ENCODE measurements at regions not wholly inside any gene's neighbourhood (a gene's known extent, or its start where the extent isn't known, plus 50 kb on each side); places are given as distances from the start of the nearest gene placed in this dataset.
"Not testable (repeated sequence)": the region's sequence is repeated elsewhere in the genome, so short reads cannot be mapped to it uniquely, and the experiment has no call there.

DNA sequence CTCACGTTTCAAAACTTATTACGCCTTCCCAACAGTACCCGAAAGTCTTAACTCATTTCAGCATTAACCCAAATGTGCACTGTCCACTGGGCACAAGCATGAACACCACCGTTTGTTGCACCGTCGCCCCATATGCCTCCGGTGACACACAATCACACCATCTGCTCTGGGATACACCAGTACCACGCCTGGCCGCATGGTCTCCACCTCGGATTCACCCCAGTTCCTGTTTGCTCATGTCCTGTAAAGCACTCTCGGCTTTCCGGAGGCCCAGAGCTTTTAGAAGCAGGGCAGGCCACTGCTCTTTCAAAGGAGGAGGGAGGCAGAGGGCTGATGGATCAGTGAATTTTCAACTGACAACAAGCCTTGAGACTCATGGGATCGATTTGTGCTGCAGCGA is 1570.0 kb upstream of the DEFB115 start:
- no peak for DNase-seq

DNA sequence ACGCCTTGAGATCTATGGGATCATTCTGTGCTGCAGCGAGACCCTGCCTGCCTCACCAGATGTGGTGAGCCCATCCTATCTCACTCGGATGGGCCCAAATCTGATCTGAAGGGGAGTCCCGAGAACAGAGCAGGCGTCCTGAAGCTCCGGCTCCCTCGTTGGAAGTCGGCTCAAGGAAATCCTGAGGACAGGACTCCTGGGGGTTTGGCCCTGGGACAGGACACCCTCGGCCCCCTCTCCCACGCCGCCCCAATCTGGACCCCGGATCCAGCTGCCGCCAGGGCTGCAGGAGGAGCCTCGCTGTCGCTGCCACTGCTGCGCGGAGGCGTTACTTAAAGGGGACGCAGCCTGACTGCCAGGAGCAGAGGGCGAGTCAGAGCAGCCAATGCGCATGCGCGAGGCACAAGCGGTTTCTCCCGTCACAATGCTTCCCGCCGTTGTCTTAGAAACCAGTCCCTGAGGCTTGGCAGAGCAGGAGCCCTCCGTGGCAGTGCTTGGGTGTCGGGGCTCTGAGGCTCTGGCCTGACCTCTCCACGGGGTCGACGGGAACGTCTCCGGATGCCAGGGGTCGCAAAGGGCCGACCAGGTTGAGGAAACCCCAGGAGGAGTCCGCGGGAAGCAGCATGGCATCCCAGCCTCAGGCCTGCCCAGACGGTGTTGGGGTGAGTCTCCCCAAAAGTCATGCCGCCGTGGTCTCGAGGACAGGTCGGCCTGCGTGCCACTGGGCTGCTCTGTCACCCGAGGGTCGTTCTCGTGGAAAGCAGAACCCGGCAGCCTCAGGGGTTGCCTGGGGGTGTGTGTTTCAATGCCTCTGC is 1567.8 kb upstream of the DEFB115 start:
- peak; percentile 37 for DNase-seq

DNA sequence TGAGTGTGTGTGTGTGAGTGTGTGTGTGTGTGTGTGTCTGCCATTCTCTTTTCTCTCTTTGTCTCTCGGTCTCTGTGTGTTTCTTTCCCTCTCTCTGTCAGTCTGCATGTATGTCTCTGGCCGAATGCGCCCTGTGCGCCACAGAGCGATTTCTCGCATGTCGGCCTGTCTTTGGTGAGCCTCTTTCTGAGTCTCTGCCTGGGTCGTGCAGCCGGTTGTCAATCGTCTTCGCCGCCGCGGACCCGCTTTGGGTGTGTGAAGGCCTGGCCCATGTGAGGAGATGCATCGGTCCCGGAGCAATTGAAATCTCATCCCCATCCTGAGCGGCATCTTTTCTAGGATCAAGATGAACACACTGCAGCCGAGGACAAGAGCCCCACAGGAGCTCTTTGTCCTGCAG is 1567.2 kb upstream of the DEFB115 start:
- DNase-seq = no peak

DNA sequence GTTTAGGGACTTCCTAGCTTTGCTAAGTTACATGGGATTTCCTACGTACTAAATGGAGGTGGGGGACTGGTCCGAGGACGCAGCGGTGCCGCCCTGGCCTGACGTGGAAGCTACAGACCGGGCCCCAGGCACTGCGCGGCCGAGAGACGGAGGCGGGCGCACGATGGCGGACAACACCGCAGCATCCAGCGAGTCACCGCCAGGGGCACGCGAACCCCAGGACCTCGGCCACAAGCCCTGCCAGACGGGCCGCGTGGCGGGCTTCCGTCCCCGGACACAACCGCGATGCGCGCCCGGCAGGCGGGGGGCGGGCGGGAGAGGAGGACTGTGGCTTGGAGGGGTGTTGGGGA is 1516.9 kb upstream of the DEFB115 start:
- no peak for DNase-seq

DNA sequence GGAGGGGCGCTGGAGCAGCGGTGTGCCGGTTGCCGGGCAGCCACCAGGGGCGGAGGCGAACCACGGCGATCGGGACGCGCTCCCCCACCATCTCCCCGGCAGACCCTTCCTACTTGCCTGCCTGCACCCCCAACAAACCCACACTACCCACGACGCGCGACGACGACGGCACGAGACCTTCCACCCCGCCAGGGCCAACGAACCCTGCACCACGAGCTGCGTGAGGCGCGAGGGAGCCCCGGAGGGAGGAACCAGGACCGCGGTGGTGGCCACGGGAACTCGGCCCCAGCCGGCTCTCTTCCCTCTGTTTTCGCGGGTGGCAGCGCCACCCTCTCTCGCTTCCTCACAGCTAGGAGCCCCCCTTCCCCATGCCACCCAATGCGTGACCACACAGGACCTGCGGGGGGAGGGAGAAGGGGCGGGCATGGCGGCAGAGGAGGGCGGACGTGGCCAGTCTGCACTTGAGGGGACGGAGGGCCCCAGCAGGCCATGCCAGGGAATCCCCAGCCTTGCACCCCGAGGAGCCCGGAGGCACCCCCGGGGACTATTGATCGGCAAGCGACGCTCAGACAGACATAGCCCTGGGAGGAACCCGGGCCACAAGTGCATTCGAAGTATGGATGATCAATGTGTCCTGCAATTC is 1516.4 kb upstream of the DEFB115 start:
- no peak for DNase-seq

DNA sequence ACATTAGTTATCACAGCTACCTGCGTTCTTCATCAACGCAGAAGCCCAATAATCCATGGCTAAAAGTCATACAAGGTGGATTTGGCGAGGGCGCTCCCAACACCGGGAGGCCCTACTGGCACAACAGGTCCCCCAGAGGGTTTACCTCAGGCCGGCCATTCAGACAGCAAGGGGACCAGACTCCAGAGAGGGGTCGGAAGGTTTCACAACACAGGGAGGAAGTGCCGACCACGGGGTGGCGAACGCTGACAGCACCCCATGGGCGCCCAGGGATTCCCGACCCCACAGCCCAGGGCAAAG is 1515.9 kb upstream of the DEFB115 start:
- DNase-seq = no peak

DNA sequence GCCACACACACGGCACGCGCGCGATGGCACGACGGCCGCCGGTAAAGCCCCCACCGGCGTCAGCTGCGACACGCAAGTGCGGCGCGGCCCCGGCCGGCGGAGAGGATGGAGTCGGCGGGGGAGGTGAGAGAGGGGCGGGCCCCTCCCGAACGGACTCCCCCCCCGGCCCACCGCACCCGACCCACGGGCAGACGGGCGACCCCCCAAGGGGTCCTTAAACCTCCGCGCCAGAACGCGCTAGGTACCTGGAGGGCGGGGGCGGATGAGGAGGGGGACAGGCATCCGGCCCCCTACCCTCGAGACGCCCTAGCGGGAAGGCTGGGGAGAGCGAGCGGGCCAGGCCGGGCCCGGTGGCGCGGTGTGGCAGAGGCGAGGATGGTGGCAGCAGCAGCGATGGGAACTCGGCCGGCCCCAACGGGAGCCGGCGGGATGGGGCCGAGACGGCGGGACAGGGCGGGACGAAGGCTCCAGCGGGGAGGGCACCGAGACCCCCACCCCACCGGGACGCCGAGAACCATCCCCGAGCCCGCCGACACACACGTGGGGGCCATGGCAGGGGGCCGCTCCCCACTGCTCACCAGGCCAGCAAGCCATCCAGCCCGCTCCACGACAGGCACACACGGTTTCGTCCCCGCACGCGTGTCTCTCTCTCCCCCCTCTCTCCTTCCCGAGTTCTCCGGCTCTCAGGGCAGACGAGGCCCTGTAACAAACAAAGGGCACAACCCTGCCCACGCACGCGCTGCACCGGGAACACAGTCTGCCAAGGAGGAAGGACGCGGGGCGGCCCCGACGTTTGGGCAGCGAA is 1515.4 kb upstream of the DEFB115 start:
- DNase-seq = no peak

DNA sequence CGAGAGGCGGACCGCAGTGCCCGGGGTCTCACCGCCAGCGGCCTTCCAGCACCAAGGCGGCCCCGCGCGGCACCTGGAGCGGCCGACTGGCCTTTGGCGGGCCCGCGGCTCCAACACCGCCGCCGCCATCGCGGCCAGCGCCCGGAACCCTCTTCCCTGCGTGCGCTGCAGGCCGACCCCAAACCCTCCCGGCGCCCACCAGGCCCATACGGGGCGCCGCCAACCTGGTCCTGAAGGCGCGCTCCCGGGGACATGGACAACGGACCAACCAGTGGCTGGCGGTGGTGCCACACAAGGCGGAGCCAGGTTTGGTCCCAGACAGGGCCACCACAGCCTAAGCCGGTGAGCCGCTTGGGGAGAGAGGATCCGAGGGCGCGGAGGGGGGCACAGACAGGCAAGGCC is 1514.8 kb upstream of the DEFB115 start:
- no peak for DNase-seq

DNA sequence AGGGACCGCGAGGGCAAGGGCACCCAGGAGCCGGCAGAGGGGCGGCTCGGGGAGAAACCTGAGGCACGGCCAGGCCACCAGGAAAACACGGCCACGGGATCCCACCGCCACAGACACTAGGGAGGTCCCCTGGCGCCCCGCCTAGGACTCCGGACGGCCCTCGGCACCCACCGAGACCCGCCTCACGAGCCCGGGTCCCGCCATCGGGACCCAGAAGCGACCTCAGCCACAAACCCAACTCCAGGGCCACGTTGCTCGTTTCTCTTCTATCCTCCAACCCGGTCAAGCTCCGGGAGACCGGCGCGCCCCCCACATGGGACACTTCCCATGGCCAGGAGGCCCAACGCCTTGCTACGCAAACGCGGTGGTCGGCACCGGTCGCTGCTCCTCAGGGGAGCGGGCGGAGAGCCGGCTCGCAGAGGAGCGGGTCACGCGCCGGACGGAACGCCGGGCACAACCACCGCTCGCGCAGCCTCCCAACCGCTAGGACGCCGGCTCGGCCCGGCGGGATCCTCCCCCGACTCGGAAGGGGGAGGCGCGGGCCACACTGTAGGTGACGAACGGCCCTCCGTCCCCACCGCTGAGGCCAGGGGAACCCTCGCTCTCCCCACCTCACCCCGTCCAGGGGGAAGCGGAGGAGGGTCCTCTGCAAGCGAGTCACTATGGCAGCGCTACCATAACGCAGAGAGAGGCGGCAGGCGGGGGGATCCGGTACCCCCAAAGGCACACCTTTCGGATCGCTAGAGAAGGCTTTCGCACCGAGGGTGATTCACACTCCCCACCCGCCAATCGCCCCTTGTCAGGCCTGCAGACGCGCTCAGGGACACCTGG is 1514.1 kb upstream of the DEFB115 start:
- DNase-seq = no peak

DNA sequence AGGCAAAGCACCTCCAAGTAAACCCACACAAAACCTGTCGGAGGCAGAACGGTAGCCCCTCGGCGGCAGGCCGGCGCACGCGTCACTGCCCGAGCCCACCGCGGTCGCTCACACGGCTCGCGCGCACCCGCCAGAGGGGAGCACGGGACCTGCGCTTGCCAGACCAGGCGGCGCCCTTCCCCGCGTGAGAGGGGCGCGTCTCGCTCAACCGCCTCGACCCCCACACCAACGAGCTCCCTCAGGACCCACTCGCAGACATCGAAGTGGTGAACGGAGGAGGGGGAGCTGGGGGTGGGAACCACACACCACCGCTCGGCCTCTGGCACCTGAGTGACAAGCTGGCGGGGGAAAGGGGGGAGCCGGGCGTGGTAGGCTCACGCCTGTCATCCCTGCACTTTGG is 1513.4 kb upstream of the DEFB115 start:
- no peak for DNase-seq

DNA sequence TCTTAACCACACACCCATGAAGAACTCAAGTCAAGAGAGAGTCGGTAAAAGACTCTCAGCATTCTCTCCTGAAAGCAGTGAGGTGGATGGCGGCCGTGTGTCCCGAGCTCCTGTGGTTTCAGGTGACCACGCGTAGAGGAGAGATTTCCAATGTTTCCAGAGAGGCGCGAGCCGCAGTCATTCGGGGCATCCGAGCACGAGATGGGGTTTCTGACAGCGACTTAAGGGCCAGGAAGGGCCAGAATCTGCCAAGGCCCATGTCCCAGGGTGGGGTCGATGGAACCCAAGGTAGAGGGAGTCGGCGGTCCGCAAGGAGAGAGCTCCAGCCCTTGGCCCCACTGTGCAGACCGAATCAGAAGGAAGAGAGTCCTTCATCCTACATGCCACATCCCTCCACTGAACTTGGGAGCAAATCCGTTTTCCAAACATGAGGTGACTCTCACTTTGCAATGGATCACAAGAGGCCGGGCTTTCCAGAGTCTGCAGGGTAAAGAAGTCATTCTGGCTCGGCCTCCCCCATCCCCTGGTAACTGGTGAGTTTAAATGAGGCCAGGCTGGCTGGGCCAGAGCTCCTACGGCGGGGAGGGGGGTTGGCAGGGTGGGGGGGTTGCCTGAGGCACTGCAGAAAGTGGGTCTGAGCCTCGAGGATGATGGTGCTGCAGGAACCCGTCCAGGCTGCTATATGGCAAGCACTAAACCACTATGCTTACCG is 1511.8 kb upstream of the DEFB115 start:
- not testable (repeated sequence) for DNase-seq

DNA sequence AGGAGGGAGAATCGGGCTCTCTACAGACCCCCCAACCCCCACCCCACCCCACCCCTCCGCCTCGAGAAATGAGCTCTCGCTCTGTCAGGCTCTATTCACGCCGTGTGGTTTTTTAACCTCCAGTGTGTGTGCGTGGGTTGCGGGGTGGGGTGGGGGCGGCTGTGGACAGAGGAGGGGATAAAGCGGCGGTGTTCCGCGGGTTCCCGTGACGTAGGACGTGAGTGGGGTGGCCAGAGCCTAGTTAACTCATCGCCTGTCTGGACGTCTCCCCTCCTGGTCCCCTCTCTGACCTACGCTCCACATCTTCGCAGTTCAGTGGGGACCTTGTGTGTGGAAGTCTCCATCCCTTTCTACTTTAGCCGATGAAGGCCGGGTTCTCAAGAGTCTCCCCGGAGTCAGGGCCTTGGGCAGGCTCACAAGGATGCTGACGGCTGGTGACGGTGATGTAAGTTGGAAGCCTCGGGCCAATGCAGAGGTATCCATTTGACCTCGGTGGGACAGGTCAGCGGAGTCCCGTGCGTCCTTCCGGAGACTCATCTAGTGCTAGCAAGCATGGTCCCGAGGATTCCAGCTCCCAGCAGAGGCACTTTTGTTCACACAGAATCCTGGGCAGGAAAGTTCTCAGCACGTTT is 1507.1 kb upstream of the DEFB115 start:
- no peak for DNase-seq

DNA sequence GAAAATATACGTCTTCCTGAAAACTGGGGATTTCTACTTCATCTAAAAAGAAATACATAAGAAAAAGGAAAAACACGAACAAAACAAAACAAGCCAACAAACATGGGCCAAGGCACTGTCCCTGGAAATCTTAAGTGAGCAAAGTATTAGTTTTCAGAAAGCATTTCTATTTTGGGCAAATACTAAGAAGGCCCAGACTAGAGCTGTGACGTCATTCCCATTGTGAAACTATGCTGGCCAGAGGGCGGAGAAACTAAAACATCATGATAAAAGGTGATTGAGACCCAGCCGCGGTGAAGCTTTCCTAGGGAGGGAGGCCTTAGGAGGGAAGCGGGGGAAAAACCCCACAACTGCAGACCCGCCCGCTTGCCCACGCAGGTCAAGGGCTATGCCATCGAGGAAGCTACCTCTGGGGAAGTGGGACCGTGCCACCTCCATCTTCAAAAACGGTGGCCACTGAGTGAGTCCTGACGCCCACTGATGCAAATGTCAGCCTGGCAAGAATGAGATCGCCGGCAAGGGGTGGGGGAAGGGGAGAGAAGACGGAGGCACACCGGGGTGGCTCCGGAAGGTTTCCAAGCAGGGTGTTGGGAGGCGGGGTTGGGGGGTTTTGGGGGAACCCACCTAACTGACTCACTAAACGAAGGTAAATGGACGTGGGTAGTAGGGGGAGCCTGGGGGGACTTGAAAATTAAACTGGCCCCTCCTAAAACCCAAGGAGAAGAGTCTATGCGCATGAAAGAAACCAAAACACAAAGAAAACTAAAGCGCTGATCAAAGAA is 1504.6 kb upstream of the DEFB115 start:
- not testable (repeated sequence) for DNase-seq

DNA sequence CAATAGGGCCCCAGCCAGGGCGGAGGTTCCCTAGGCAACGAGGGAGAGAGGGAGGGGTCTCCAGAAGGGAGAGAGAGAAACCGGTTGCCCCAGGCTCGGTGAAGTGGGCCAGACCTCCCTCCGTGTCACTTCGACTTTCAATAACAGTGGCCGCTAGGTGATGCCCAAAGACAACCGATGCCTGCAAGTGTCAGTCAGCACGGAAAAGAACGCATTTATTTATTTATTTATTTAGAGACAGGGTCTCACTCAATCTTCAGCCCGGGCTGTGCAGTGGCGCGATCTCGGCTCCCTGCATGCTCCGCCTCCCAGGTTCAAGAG is 1504.1 kb upstream of the DEFB115 start:
- not testable (repeated sequence) for DNase-seq

DNA sequence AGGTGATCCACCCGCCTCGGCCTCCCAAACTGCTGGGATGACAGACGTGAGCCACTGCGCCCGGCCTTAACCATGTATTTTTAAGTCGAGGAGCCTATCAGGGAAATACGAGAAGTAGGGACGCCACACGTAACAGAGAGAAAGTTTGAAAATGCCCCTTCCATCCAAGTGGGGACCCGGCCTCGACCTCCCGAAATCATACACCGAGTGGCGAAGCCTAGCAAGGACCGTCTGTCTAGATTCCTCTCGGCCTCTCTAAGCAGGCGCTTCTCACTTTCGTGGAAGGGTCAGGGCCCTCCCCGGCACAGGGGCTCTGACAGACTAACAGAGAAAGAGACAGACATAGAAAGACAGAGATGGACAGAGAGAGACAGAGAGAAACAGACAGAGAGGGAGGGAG is 1503.6 kb upstream of the DEFB115 start:
- not testable (repeated sequence) for DNase-seq

DNA sequence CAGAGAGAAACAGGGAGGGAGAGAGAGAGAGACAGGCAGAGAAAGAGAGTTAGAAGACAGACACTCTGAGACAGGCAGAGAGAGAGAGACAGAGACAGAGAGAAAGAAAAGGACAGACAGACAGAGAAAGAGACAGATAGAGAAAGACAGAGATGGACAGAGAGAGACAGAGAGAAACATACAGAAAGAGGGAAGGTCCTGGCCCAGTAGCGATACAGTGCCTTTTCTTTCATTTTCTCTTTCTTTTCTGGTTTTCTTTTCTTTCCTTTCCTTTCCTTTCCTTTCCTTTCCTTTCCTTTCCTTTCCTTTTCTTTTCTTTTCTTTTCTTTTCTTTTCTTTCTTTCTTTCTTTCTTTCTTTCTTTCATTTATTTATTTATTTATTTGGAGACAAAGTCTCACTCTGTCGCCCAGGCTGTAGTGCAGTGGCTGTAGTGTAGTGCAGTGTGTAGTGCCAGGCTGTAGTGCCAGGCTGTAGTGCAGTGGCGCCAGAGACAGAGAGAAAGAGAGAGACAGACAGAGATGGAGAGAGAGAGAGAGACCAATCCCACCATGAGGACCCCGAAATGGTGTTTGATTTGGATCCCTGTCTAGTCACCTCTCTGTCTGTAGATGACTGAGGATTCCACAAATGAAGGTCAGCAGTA is 1501.5 kb upstream of the DEFB115 start:
- not testable (repeated sequence) for DNase-seq

DNA sequence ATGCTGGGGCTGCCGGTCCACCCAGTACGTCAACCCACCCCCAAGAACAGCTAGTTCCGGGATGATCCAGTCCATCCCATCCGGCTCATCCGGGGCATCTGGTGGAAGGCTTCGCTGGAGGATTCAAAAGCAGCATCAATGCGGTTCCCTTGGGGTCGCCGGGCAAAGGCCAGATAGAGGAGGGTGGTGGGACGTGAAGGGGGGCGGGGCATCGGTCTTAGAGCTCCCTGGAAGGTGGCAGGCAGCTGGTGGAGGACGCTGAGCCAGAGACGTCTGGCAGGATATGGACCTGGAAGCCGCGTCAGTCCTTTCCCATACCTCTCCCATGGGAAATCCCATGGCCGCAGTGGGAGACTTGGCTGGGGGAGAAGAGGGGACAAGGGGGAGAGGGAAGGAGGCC is 1500.8 kb upstream of the DEFB115 start:
- DNase-seq = no peak

DNA sequence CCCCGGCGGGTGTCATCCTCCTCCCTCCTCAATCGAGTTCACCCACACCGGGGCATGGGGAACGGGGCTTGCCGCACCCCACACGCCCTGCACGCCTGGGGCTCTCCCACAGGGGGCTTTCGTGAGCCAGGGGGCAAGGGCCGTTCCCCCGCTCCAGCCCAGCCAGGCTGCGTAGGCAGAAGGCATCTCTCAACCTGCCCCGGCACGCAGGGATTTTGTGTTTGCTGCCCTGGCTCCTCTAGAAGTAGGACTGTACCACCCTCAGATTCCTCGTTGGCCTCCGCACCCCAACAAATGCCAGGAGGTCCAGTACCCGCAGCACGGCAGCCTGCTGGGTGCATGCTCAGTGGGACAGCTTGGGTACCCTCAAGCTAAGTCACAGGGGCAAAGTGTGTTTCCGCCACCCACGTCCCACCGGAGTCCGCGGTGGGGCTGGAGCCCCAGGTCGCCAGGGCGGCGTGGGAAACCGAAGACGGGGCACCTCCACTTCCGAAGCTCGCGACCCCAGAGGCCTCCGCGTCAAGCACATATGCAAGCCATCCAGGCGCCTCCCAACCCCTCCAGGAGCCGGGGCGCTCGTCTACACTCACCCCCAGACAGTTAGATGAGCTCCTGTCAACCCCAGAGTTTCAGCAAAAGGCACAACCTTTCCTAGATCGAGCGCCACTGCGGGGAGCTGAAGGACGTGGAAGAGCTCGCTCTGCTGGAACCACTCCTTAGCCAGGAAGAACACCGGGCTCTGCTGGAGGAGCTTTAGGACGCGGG is 1495.7 kb upstream of the DEFB115 start:
- not testable (repeated sequence) for DNase-seq

DNA sequence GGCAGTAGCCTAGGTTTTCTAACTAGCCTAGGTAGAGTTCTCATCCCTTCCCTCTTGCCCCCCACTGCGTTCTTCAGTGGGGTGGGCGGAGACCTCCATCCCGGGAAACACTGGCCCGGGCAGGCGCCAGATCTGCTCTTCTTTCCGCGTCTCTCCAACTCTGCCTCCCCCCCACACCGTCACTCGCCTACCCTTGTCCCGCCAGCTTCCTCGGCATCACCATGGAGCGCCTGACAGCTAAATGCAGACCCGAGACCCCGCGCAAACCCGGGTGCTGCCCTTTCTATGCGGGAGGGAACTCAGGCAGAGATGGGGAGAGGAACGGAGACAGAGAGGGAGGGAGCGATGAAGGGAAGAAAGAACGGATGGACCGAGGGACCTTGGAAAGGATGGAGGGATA is 1494.8 kb upstream of the DEFB115 start:
- DNase-seq = no peak
